Fibroblast of skin of right biceps (primary cell): ENCODE measurements at regions not wholly inside any gene's neighbourhood (a gene's known extent, or its start where the extent isn't known, plus 50 kb on each side); places are given as distances from the start of the nearest gene placed in this dataset.

Experiments
- DNase-seq: peaks from one replicate; pipeline ENCODE4 v3.0.0-alpha.2; 2013

GRCh38 chr10:16367621-16368292 lies 69.1 kb upstream of the PTER start:
- no peak for DNase-seq

GRCh38 chr10:16381083-16381482 lies 55.7 kb upstream of the PTER start:
- no peak for DNase-seq

GRCh38 chr10:16384021-16384420 lies 52.8 kb upstream of the PTER start:
- DNase-seq: no peak

- DNase-seq: no peak
Measured at GRCh38 chr10:16386855-16387254, 50.0 kb upstream of the PTER start.
